ENCODE measurements at regions not wholly inside any gene's neighbourhood (a gene's known extent, or its start where the extent isn't known, plus 50 kb on each side); places are given as distances from the start of the nearest gene placed in this dataset.

GRCh38 chr6:19571176-19571575 is 266.0 kb upstream of the ID4 start:
- TF ChIP-seq POLR2A (IDR thresholded peaks at IDR 0.05; ENCODE audit: extremely low read depth, insufficient read length) (no peak), MYC (IDR thresholded peaks at IDR 0.05; ENCODE audit: low read depth, low read length) (no peak)
- TF ChIP-seq, protein P1, sequence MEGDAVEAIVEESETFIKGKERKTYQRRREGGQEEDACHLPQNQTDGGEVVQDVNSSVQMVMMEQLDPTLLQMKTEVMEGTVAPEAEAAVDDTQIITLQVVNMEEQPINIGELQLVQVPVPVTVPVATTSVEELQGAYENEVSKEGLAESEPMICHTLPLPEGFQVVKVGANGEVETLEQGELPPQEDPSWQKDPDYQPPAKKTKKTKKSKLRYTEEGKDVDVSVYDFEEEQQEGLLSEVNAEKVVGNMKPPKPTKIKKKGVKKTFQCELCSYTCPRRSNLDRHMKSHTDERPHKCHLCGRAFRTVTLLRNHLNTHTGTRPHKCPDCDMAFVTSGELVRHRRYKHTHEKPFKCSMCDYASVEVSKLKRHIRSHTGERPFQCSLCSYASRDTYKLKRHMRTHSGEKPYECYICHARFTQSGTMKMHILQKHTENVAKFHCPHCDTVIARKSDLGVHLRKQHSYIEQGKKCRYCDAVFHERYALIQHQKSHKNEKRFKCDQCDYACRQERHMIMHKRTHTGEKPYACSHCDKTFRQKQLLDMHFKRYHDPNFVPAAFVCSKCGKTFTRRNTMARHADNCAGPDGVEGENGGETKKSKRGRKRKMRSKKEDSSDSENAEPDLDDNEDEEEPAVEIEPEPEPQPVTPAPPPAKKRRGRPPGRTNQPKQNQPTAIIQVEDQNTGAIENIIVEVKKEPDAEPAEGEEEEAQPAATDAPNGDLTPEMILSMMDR (IDR thresholded peaks at IDR 0.05; ENCODE audit: low read depth, low read length) = no peak
